NT2/D1 (cell line): ENCODE measurements at regions not wholly inside any gene's neighbourhood (a gene's known extent, or its start where the extent isn't known, plus 50 kb on each side); places are given as distances from the start of the nearest gene placed in this dataset.

Source experiments
- SUZ12 ChIP-seq: IDR thresholded peaks from 2 replicates; pipeline ENCODE4 v1.6.1; 2011; ENCODE audit not compliant: insufficient read length, insufficient read depth; ENCODE audit errors: extremely low read depth
- YY1 ChIP-seq: IDR thresholded peaks from 2 replicates; pipeline ENCODE4 v1.6.1; 2011; ENCODE audit not compliant: insufficient read length, insufficient read depth
- ZNF274 ChIP-seq: IDR thresholded peaks from 2 replicates; pipeline ENCODE4 v1.6.1; 2011; ENCODE audit warnings: mild to moderate bottlenecking, low read depth, low read length

GRCh38 chr1:106619080-106619826 lies 437.2 kb upstream of the PRMT6 start:
- TF ChIP-seq SUZ12 (no peak), YY1 (no peak), ZNF274 (no peak)
